ENCODE measurements at regions not wholly inside any gene's neighbourhood (a gene's known extent, or its start where the extent isn't known, plus 50 kb on each side); places are given as distances from the start of the nearest gene placed in this dataset.

GRCh38 chr12:90794212-90794611 is 160.8 kb downstream of the CCER1 start:
- TF ChIP-seq POLR2AphosphoS5 (IDR thresholded peaks at IDR 0.05; ENCODE audit: low read length) (no peak), CTCF (IDR thresholded peaks at IDR 0.05 in 2 of 3, conservative IDR thresholded peaks at IDR 0.05 in 1 of 3; ENCODE audit: control insufficient read depth in 2 of 3, extremely low read depth in 1 of 3, insufficient read depth in 1 of 3, low read depth in 3 of 3, low read length in 3 of 3) (no peak), KDM1A (IDR thresholded peaks at IDR 0.05; ENCODE audit: borderline replicate concordance) (no peak), DPF2 (IDR thresholded peaks at IDR 0.05) (no peak), SUZ12 (IDR thresholded peaks at IDR 0.05; ENCODE audit: unreplicated experiment) (no peak), POLR2A (IDR thresholded peaks at IDR 0.05; ENCODE audit: low read depth, low read length) (no peak), USF2 (IDR thresholded peaks at IDR 0.05; ENCODE audit: borderline replicate concordance, low read depth, low read length) (no peak)
- TF ChIP-seq, protein P1, sequence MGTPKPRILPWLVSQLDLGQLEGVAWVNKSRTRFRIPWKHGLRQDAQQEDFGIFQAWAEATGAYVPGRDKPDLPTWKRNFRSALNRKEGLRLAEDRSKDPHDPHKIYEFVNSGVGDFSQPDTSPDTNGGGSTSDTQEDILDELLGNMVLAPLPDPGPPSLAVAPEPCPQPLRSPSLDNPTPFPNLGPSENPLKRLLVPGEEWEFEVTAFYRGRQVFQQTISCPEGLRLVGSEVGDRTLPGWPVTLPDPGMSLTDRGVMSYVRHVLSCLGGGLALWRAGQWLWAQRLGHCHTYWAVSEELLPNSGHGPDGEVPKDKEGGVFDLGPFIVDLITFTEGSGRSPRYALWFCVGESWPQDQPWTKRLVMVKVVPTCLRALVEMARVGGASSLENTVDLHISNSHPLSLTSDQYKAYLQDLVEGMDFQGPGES (IDR thresholded peaks at IDR 0.05): no peak
- TF ChIP-seq, protein P2, sequence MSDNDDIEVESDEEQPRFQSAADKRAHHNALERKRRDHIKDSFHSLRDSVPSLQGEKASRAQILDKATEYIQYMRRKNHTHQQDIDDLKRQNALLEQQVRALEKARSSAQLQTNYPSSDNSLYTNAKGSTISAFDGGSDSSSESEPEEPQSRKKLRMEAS (IDR thresholded peaks at IDR 0.05; ENCODE audit: low read depth, low read length): no peak

Data from GM12878 (cell line).